ENCODE measurements at regions not wholly inside any gene's neighbourhood (a gene's known extent, or its start where the extent isn't known, plus 50 kb on each side); places are given as distances from the start of the nearest gene placed in this dataset.

GRCh38 chr7:118478931-118479330, 254.4 kb downstream of the ANKRD7 start:
- Mint-ChIP-seq H3K36me3 (ENCODE audit: insufficient read depth, unreplicated experiment) (no peaks in the 10 kb centered on the region), H3K4me3 (ENCODE audit: unreplicated experiment) (no peak overlapping the region), H3K27me3 (ENCODE audit: insufficient read depth, unreplicated experiment) (peaks cover 61% of the 10 kb centered on the region), H3K4me1 (ENCODE audit: insufficient read depth, unreplicated experiment) (no peaks in the 10 kb centered on the region), H3K9me3 (ENCODE audit: unreplicated experiment) (peaks cover 8% of the 10 kb centered on the region), H3K27ac (ENCODE audit: low read depth, unreplicated experiment) (no peak overlapping the region)
- no TSS peak for BruUV-seq (replicated peaks)
- ChIA-PET POLR2A (no interaction called here), CTCF (no interaction called here)
- intact Hi-C loops (cut with micrococcal nuclease): no loop called here
- no peak for TF ChIP-seq CTCF (IDR thresholded peaks at IDR 0.05; ENCODE audit: unreplicated experiment)
- no peak for DNase-seq (ENCODE audit: unreplicated experiment)

- TF ChIP-seq CTCF (IDR thresholded peaks at IDR 0.05; ENCODE audit: unreplicated experiment): no peak
- CTCF ChIA-PET: interaction anchor here (0.7 kb wide), 1 partner anchor 408 kb away, joined by 3 read pairs; no protein-coding TSS in a partner anchor
- Mint-ChIP-seq H3K27ac (ENCODE audit: low read depth, unreplicated experiment) (no peak overlapping the region), H3K36me3 (ENCODE audit: insufficient read depth, unreplicated experiment) (no peaks in the 10 kb centered on the region), H3K27me3 (ENCODE audit: insufficient read depth, unreplicated experiment) (peaks cover 80% of the 10 kb centered on the region), H3K4me1 (ENCODE audit: insufficient read depth, unreplicated experiment) (no peaks in the 10 kb centered on the region), H3K4me3 (ENCODE audit: unreplicated experiment) (no peak overlapping the region), H3K9me3 (ENCODE audit: unreplicated experiment) (no peaks in the 10 kb centered on the region)
- POLR2A ChIA-PET: no interaction called here
- DNase-seq (ENCODE audit: unreplicated experiment): no peak
- intact Hi-C loops (cut with micrococcal nuclease): no loop called here
- BruUV-seq (replicated peaks): no TSS peak
Measured at GRCh38 chr7:118492466-118492865, 268.0 kb downstream of the ANKRD7 start.

GRCh38 chr7:118496138-118496644, 271.7 kb downstream of the ANKRD7 start:
- H3K4me1 Mint-ChIP-seq (ENCODE audit: insufficient read depth, unreplicated experiment): no peaks in the 10 kb centered on the region
- TF ChIP-seq CTCF (IDR thresholded peaks at IDR 0.05; ENCODE audit: unreplicated experiment): no peak
- BruUV-seq (replicated peaks): no TSS peak
- no peak overlapping the region for H3K27ac Mint-ChIP-seq (ENCODE audit: low read depth, unreplicated experiment)
- ChIA-PET CTCF (interaction anchor here (0.7 kb wide), 1 partner anchor 14 kb away, joined by 3 read pairs; no protein-coding TSS in a partner anchor), POLR2A (no interaction called here)
- intact Hi-C loops (cut with micrococcal nuclease): no loop called here
- no peak for DNase-seq (ENCODE audit: unreplicated experiment)
- peaks cover 70% of the 10 kb centered on the region for H3K27me3 Mint-ChIP-seq (ENCODE audit: insufficient read depth, unreplicated experiment)
- H3K9me3 Mint-ChIP-seq (ENCODE audit: unreplicated experiment): no peaks in the 10 kb centered on the region
- no peak overlapping the region for H3K4me3 Mint-ChIP-seq (ENCODE audit: unreplicated experiment)
- no peaks in the 10 kb centered on the region for H3K36me3 Mint-ChIP-seq (ENCODE audit: insufficient read depth, unreplicated experiment)

GRCh38 chr7:118502235-118502634, 277.7 kb downstream of the ANKRD7 start:
- no peak overlapping the region for H3K4me3 Mint-ChIP-seq (ENCODE audit: unreplicated experiment)
- no peaks in the 10 kb centered on the region for H3K36me3 Mint-ChIP-seq (ENCODE audit: insufficient read depth, unreplicated experiment)
- no peaks in the 10 kb centered on the region for H3K9me3 Mint-ChIP-seq (ENCODE audit: unreplicated experiment)
- H3K27me3 Mint-ChIP-seq (ENCODE audit: insufficient read depth, unreplicated experiment): peaks cover 82% of the 10 kb centered on the region
- H3K27ac Mint-ChIP-seq (ENCODE audit: low read depth, unreplicated experiment): no peak overlapping the region
- DNase-seq (ENCODE audit: unreplicated experiment): no peak
- POLR2A ChIA-PET: no interaction called here
- CTCF ChIA-PET: interaction anchor here (0.7 kb wide), 1 partner anchor 16 kb away, joined by 3 read pairs; no protein-coding TSS in a partner anchor
- BruUV-seq (replicated peaks): no TSS peak
- intact Hi-C loops (cut with micrococcal nuclease): loop anchor here (10.0 kb wide), 1 partner anchor 247 kb away; no protein-coding TSS in a partner anchor
- no peak for TF ChIP-seq CTCF (IDR thresholded peaks at IDR 0.05; ENCODE audit: unreplicated experiment)
- no peaks in the 10 kb centered on the region for H3K4me1 Mint-ChIP-seq (ENCODE audit: insufficient read depth, unreplicated experiment)

All from MCF 10A (cell line).